OCI-LY1 (cell line): ENCODE measurements at regions not wholly inside any gene's neighbourhood (a gene's known extent, or its start where the extent isn't known, plus 50 kb on each side); places are given as distances from the start of the nearest gene placed in this dataset.

Source experiments
- CTCF ChIP-seq: fragments of 200-600 bp; sonication (generic), shearing (Covaris generic); IDR thresholded peaks from 2 replicates; pipeline ENCODE4 v1.5.1; 2017; ENCODE audit warnings: mild to moderate bottlenecking, antibody characterized with exemption, low read length, moderate library complexity, mixed read lengths
- EZH2 ChIP-seq: fragments of 200-600 bp; sonication (generic), shearing (Covaris generic); IDR thresholded peaks from 2 replicates; pipeline ENCODE4 v1.8.0; 2017; ENCODE audit warnings: borderline replicate concordance, mixed run types, mild to moderate bottlenecking, antibody characterized with exemption, low read length, moderate library complexity, mixed read lengths

GRCh38 chr2:66283787-66284186 lies 151.1 kb upstream of the MEIS1 start:
- TF ChIP-seq CTCF (no peak), EZH2 (no peak)
